ENCODE measurements at regions not wholly inside any gene's neighbourhood (a gene's known extent, or its start where the extent isn't known, plus 50 kb on each side); places are given as distances from the start of the nearest gene placed in this dataset.
"Not testable (repeated sequence)": the region's sequence is repeated elsewhere in the genome, so short reads cannot be mapped to it uniquely, and the experiment has no call there.

- TF ChIP-seq POLR2A, CTCF, POLR2AphosphoS5 (IDR thresholded peaks at IDR 0.05): not testable (repeated sequence)
Measured at GRCh38 chr3:4213420-4213819, 89.7 kb upstream of the SETMAR start.
